T-helper 17 cell (primary cell): ENCODE measurements at regions not wholly inside any gene's neighbourhood (a gene's known extent, or its start where the extent isn't known, plus 50 kb on each side); places are given as distances from the start of the nearest gene placed in this dataset.

Experiments used
- ATAC-seq: fragments of 150-1000 bp; cut with Tn5 transposase; 2 replicates; pipeline ENCODE4 v1.10.0; 2021; ENCODE audit warnings: mild to moderate bottlenecking, moderate library complexity
- DNase-seq, 3 donors: peaks; one replicate each; pipeline versions ENCODE4 v3.0.0 to v3.0.0-alpha.2; 2020 to 2021
- H3K9me3 ChIP-seq: one replicate; pipeline ENCODE4 v1.7.0; 2013; ENCODE audit warnings: low read length, mild to moderate bottlenecking; ENCODE audit not compliant: control insufficient read depth, poor library complexity, severe bottlenecking
- H3K27ac Mint-ChIP-seq: one replicate; pipeline ENCODE4 v1.8.0; 2022; ENCODE audit warnings: mild to moderate bottlenecking, moderate library complexity, mixed read lengths
- H3K27me3 Mint-ChIP-seq: one replicate; pipeline ENCODE4 v1.8.0; 2022; ENCODE audit warnings: mixed read lengths
- H3K36me3 Mint-ChIP-seq: one replicate; pipeline ENCODE4 v1.8.0; 2022; ENCODE audit warnings: low read depth, mixed read lengths
- H3K4me1 Mint-ChIP-seq: one replicate; pipeline ENCODE4 v1.8.0; 2022; ENCODE audit warnings: mild to moderate bottlenecking, mixed read lengths
- H3K4me3 Mint-ChIP-seq: one replicate; pipeline ENCODE4 v1.8.0; 2022; ENCODE audit warnings: mild to moderate bottlenecking, moderate library complexity, mixed read lengths

DNA sequence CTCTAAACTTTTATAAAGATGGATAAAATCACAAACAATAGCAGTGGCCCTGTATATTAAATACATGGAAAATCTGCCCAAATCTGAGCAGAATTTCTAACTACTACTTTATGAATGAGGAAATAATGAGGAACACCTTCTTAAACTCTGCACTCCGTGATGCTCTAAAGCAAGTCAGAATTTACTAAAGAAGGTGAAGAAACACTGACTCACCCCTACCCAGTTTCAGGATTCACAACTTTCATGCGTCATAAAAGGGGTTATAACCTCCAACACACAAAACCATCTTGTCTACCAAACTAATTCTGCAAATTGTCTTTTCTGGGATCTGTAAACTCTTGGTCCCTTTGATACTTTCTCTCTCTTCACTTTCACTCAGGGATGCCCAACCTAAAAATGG, 561.1 kb upstream of the ACO1 start:
- H3K4me3 Mint-ChIP-seq = no peak overlapping the region

DNA sequence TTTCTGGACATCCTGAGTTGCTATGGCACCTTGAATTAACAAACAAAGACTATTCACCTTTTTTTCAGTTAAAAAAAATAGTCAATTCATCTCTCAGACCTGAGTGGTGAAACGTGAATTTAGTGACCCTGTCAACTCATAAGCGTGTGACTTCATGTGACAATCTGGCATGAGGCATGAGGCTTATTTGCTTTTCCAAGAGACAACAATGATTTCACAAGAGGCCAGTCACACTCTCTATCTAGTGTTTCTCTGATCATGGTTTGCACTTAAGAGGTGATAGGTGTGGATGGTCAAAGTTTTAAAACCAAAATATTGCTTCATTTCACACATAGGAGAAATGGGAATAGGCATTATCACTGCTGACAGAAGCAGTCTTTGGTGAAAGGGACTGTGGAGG, 559.6 kb upstream of the ACO1 start:
- H3K9me3 ChIP-seq = no peaks in the 10 kb centered on the region
- Mint-ChIP-seq H3K4me1 (no peaks in the 10 kb centered on the region), H3K27me3 (peaks cover 20% of the 10 kb centered on the region), H3K4me3 (no peak overlapping the region), H3K36me3 (no peaks in the 10 kb centered on the region), H3K27ac (no peak overlapping the region)
- ATAC-seq (no peak), DNase-seq (no peak)

More for the DNA sequence above, 561.1 kb upstream of the ACO1 start:
- DNase-seq = no peak
- H3K36me3 Mint-ChIP-seq = no peaks in the 10 kb centered on the region
- H3K4me1 Mint-ChIP-seq = no peaks in the 10 kb centered on the region
- no peak overlapping the region for H3K27ac Mint-ChIP-seq
- no peak for ATAC-seq
- H3K9me3 ChIP-seq = no peaks in the 10 kb centered on the region
- H3K27me3 Mint-ChIP-seq = peaks cover 20% of the 10 kb centered on the region

DNA sequence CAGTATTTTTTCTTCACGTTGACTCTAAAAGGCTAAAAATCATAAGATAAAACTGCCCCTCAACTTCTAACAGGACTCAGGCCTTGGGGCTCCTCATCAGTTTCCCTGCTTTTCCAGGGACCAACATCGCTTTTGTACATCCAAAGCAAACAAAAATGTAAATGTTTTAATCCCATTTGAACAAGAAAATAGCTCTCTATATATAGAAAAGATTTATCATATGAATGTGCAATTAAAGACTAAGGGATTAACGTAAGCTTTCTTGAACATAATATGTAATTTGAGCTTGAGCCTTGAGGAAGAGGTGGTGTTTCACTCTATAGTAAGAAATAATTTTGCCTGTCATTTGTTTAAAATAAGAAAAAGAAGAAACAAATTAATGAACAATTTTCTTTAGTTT, 547.2 kb upstream of the ACO1 start:
- H3K9me3 ChIP-seq = no peaks in the 10 kb centered on the region
- no peak for DNase-seq
- H3K4me3 Mint-ChIP-seq = no peak overlapping the region
- no peak for ATAC-seq
- no peaks in the 10 kb centered on the region for H3K36me3 Mint-ChIP-seq
- no peaks in the 10 kb centered on the region for H3K4me1 Mint-ChIP-seq
- no peaks in the 10 kb centered on the region for H3K27me3 Mint-ChIP-seq
- H3K27ac Mint-ChIP-seq = no peak overlapping the region

DNA sequence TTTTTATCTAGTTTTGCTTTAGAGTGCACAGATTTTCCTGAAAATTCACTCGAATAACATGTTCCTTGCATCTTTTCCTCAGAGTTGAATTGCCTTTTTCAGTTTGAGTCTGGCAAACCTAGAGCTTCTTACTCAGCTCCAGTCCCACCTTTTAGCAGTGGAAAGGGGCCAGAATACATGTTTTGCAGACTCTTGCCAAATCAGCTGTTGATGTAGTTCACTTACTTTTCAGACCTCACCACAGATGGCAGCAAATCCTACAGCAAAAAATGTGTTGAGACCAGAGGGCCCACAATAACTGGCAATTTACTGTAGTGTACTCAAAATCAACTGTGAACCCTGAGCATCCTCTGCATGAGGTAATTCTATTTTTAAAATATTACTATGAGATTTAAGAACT, 545.2 kb upstream of the ACO1 start:
- no peaks in the 10 kb centered on the region for H3K36me3 Mint-ChIP-seq
- H3K4me1 Mint-ChIP-seq = no peaks in the 10 kb centered on the region
- ATAC-seq = no peak
- H3K27me3 Mint-ChIP-seq = peaks cover 5% of the 10 kb centered on the region
- H3K27ac Mint-ChIP-seq = no peak overlapping the region
- no peaks in the 10 kb centered on the region for H3K9me3 ChIP-seq
- no peak for DNase-seq
- H3K4me3 Mint-ChIP-seq = no peak overlapping the region

DNA sequence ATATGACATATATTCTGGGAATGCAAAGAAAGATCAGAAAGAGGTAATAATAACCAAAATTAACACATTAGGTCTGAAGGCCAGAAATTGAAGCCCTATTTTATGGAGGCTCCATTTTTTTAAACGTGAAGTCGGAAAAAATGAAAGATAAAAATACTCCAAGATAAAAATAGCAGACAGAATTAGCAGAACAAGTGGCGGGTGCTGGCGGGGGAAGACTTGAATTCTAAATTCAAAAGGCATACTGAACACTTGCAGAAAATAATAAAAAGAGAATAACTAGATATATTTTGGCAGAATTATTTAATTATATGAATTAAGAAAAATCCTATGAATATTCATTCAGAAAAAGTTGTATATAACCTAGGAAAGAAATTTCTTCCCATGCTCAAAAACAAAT, 543.7 kb upstream of the ACO1 start:
- H3K9me3 ChIP-seq = no peaks in the 10 kb centered on the region
- Mint-ChIP-seq H3K27ac (no peak overlapping the region), H3K4me3 (no peak overlapping the region), H3K36me3 (no peaks in the 10 kb centered on the region), H3K27me3 (peaks cover 5% of the 10 kb centered on the region), H3K4me1 (no peaks in the 10 kb centered on the region)
- DNase-seq = no peak
- no peak for ATAC-seq

DNA sequence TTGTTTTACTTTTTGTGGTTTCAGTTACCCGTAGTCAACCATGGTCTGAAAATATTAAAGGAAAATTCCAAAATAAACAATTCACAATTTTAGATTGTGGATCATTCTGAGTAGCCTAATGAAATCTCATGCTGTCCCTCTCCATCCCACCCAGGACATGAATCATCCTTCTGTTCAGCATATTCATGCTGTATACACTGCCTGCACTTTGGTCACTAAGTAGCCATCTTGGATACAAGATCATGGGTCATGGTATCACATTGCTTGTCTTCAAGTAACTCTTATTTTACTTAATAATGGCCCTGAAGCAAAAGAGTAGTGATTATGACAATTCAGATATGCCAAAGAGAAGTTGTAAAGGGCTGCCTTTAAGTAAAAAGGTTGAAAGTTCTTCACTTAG, 536.5 kb upstream of the ACO1 start:
- DNase-seq = no peak
- Mint-ChIP-seq H3K4me3 (no peak overlapping the region), H3K36me3 (no peaks in the 10 kb centered on the region), H3K27ac (no peak overlapping the region), H3K27me3 (peaks cover 12% of the 10 kb centered on the region), H3K4me1 (no peaks in the 10 kb centered on the region)
- no peaks in the 10 kb centered on the region for H3K9me3 ChIP-seq
- ATAC-seq = no peak

DNA sequence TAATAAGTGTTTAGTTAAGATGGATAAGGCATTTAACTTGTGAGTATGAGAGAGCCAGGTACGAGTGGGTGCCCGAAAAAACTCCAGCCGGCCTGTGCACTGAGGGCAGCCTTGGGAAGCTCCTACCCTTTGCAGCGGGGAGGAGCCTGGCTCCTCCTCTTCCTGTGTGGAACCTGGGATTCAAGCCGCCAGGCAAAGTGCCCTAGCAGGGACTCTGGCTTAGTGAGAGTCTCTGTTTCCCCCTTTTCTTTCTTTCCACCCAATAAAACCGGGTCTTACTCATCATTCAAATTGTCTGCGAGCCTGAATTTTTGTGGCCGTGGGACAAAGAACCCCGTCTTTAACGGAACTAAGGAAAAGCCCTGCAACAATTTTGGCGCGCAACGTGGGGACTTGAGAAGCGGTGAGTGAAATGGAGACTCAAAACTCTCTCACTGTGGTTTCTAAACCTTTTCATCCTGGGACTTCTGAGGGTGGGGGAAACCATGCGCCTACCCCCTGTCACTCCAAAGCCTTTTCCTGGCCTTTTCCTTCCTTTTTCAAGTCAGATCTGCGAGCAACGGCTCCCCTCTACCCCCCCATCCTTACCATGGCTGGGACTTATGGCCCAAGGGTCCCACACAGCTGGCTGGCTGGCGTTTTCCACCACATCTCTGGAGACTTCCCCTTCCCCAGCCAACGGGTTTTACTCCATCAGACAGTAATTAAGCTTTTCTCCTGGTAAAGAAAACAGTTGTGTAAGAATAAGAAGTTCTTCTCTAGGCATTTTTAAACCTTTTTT, 535.7 kb upstream of the ACO1 start:
- DNase-seq (no peak), ATAC-seq (no peak)
- no peaks in the 10 kb centered on the region for H3K9me3 ChIP-seq
- no peak overlapping the region for H3K27ac Mint-ChIP-seq
- peaks cover 9% of the 10 kb centered on the region for H3K27me3 Mint-ChIP-seq
- H3K36me3 Mint-ChIP-seq = no peaks in the 10 kb centered on the region
- H3K4me3 Mint-ChIP-seq = no peak overlapping the region
- H3K4me1 Mint-ChIP-seq = no peaks in the 10 kb centered on the region

DNA sequence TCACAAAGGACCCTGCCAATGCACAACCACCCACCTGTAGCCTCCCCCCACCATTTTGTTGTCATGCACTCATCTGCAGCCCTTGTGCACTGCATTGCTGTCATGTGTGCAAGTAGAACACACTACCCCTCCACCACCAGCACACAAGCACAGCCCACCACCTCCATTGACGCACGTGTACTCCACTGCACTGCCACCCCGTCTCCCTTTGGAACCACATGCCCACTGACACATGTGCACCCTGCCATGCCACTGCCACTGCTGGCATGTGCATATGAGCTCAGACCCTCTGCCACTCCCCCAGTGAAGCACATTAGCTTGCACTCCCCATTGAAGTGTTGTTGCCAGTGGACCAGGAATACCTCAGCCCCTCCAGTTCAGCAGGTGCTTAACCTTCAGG, 530.3 kb upstream of the ACO1 start:
- no peaks in the 10 kb centered on the region for H3K9me3 ChIP-seq
- no peak overlapping the region for H3K4me3 Mint-ChIP-seq
- no peaks in the 10 kb centered on the region for H3K4me1 Mint-ChIP-seq
- no peak overlapping the region for H3K27ac Mint-ChIP-seq
- no peak for ATAC-seq
- no peaks in the 10 kb centered on the region for H3K36me3 Mint-ChIP-seq
- H3K27me3 Mint-ChIP-seq = peaks cover 7% of the 10 kb centered on the region
- DNase-seq = no peak

DNA sequence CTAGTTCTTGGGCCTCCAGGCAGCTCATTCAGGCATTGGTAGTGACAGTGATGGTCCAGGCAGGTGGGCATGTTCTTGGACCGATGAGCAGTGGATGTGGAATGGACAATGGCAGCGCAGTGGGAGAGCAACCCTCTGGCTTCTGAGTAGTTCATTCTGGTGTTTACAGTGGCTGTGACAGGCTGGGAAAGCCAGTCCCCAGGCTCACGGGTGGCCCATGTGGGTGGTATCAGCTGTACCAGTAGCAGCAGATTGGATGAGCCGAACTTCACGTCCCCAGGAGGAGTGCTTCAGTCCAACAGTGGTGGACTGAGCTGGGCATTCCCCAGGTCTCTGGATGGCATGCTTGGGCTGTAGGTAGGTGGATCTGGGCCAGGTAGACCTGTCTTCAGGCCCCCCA, 515.6 kb upstream of the ACO1 start:
- no peaks in the 10 kb centered on the region for H3K27me3 Mint-ChIP-seq
- H3K4me3 Mint-ChIP-seq = no peak overlapping the region
- H3K4me1 Mint-ChIP-seq = no peaks in the 10 kb centered on the region
- H3K9me3 ChIP-seq = no peaks in the 10 kb centered on the region
- no peak for ATAC-seq
- no peak for DNase-seq
- no peaks in the 10 kb centered on the region for H3K36me3 Mint-ChIP-seq
- H3K27ac Mint-ChIP-seq = no peak overlapping the region

DNA sequence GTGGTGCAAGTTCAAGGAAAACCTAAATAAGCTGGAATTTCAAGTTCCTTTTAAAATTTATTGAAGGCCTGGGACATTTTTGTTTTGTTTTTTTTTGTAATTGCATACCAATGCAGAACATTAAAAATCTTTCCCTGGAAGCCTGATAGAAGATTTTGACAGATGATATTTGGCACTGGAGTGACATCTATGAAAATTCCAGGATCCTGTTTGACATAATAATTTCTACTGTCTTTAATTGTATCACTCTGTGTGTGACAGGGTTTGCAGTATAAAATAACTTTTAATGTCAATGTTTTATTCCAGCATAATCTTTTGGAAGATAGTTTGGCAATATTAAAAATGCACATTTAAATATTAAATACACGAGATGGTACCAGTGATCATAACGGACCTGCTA, 514.2 kb upstream of the ACO1 start:
- Mint-ChIP-seq H3K36me3 (no peaks in the 10 kb centered on the region), H3K27me3 (no peaks in the 10 kb centered on the region), H3K27ac (no peak overlapping the region), H3K4me3 (no peak overlapping the region), H3K4me1 (no peaks in the 10 kb centered on the region)
- ATAC-seq (no peak), DNase-seq (no peak)
- no peaks in the 10 kb centered on the region for H3K9me3 ChIP-seq

DNA sequence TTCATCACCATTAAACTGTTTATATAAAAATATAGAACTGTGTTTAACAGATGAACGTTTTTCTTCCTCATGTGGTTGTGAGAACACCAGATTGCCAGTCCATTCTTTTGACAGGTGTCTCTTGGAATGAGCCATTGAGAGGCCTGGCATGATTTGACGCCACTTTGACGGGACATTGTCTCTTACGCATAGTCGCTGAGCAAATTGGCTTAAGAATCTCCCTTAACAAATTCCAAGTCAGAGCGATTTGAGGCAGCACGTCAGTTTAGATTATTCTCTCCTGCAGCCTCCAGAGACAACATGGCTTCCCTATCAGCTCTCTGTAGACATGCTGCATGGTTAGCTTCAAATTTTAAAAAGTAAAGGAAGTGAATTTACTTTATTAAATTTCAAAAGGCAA, 510.7 kb upstream of the ACO1 start:
- ATAC-seq (no peak), DNase-seq (no peak)
- Mint-ChIP-seq H3K4me3 (no peak overlapping the region), H3K4me1 (no peaks in the 10 kb centered on the region), H3K27me3 (no peaks in the 10 kb centered on the region), H3K36me3 (no peaks in the 10 kb centered on the region), H3K27ac (no peak overlapping the region)
- no peaks in the 10 kb centered on the region for H3K9me3 ChIP-seq

DNA sequence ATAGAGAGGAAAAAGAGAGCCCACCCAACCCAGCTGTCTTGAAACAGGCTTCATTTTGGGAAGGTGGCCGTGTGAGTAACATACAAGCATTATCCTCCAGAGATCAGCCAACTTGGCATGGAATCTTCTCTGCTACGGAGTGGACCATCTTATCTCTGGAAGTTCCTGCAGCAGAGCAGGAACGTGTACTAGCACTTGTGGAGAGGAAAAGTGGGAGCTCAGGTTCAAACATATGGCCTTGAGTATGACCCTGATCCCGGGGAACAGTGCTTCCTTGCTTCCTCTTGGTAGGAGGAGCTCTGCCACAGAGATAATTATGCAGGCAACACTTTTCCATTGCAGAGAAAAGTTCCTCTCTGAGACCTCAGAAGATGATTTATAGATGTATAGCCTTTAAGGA, 490.4 kb upstream of the ACO1 start:
- ATAC-seq = no peak
- peaks cover 13% of the 10 kb centered on the region for H3K27me3 Mint-ChIP-seq
- no peaks in the 10 kb centered on the region for H3K4me1 Mint-ChIP-seq
- H3K4me3 Mint-ChIP-seq = no peak overlapping the region
- DNase-seq = no peak
- H3K9me3 ChIP-seq = no peaks in the 10 kb centered on the region
- H3K36me3 Mint-ChIP-seq = no peaks in the 10 kb centered on the region
- no peak overlapping the region for H3K27ac Mint-ChIP-seq

DNA sequence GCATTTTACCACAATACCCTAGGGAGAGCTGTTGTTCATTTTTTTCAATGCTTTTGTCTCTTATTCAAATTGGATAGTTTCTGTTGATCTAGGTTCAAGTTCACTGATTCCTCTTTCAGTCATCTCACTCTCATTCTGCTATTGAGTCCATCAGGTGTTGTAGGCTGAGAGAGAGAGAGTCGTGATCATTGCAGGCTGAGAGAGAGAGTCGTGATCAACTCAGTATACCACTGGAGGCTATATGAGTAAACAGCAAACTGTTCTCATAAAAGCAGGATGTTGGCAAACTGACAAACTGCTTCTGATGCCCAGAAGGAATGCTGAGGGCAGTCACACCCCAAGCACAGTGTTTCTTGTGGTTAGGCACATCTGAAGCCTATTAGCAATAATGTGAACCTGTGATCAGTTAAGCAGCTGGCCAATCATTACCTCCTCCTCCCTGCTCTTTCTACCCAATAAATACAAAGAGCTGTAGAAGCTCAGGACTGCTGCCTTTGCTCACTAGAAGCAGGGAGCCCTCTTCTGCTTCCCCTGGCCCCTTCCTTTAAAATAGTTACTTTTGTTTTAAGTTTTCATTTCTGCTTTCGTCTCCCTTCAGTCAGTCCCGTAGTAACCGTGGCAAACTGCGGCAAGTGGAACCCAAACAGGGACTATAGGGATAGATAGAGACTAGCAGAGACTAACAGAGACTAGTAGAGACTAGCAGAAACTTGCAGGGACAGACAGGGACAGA, 476.1 kb upstream of the ACO1 start:
- Mint-ChIP-seq H3K4me1 (peaks cover 4% of the 10 kb centered on the region), H3K27me3 (no peaks in the 10 kb centered on the region), H3K27ac (no peak overlapping the region), H3K4me3 (peak overlapping the region; percentile 31), H3K36me3 (no peaks in the 10 kb centered on the region)
- ATAC-seq (no peak), DNase-seq (no peak)
- no peaks in the 10 kb centered on the region for H3K9me3 ChIP-seq

DNA sequence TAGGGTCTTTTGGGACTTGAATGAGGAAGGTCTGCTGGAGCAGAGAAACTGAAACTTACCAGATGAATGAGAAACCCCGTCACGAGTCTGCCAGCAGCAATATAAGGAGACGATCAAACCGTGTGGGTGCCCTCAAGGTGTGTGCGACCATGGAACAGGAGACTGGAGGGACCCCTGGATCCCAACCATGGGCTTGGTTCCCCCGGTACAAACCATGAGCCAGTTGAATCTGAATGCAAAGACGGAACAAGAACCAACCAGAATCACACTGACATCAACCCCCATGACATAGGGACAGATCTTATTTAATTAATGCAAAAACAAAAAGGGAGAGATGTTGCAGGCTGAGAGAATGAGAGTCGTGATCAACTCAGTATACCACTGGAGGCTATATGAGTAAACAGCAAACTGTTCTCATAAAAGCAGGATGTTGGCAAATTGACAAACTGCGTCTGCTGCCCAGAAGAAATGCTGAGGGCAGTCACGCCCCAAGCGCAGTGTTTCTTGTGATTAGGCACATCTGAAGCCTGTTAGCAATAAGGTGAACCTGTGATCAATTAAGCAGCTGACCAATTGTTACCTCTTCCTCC, 475.5 kb upstream of the ACO1 start:
- DNase-seq (no peak), ATAC-seq (no peak)
- no peaks in the 10 kb centered on the region for H3K9me3 ChIP-seq
- Mint-ChIP-seq H3K27ac (no peak overlapping the region), H3K4me1 (peaks cover 4% of the 10 kb centered on the region), H3K4me3 (peak overlapping the region; percentile 31), H3K27me3 (no peaks in the 10 kb centered on the region), H3K36me3 (no peaks in the 10 kb centered on the region)
